NB4 (cell line): ENCODE measurements at regions not wholly inside any gene's neighbourhood (a gene's known extent, or its start where the extent isn't known, plus 50 kb on each side); places are given as distances from the start of the nearest gene placed in this dataset.

Experiments
- CTCF ChIP-seq: IDR thresholded peaks from one replicate; pipeline ENCODE4 v1.5.1; 2012; ENCODE audit warnings: low read depth, low read length
- MAX ChIP-seq: IDR thresholded peaks from 2 replicates; pipeline ENCODE4 v1.6.1; 2011; ENCODE audit warnings: low read depth, low read length
- POLR2A ChIP-seq: IDR thresholded peaks from 2 replicates; pipeline ENCODE4 v1.6.1; 2011; ENCODE audit warnings: mild to moderate bottlenecking; ENCODE audit not compliant: insufficient read length; ENCODE audit errors: extremely low read depth

GRCh38 chr6:63467247-63467954 is 104.9 kb upstream of the LOC128125822 start:
- no peak for TF ChIP-seq CTCF
- no peak for TF ChIP-seq POLR2A
- TF ChIP-seq MAX: no peak
